Panc1 (cell line): ENCODE measurements at regions not wholly inside any gene's neighbourhood (a gene's known extent, or its start where the extent isn't known, plus 50 kb on each side); places are given as distances from the start of the nearest gene placed in this dataset.

Experiments used
- ATAC-seq: fragments of 200-7000 bp; cut with Tn5 transposase; 2 replicates; pipeline ENCODE4 v1.9.1; 2020; ENCODE audit warnings: mild to moderate bottlenecking, moderate library complexity
- BruUV-seq: library from RNA; stranded (reverse); fragments of 400-500 nt; replicated peaks from 2 replicates; lab custom pipeline; 2021; lab: Mats Ljungman, UMichigan
- CTCF ChIA-PET: fragments of 300-600 bp; sonication (Branson Sonifier 250); formaldehyde crosslinking; loops from one replicate; lab custom pipeline; 2022; ENCODE audit warnings: antibody characterized with exemption; lab: Charles Lee
- POLR2A ChIA-PET: fragments of 300-600 bp; sonication (Branson Sonifier 250); formaldehyde crosslinking; loops from one replicate; lab custom pipeline; 2022; ENCODE audit warnings: antibody characterized with exemption; lab: Charles Lee
- DNase-seq: peaks from one replicate; pipeline ENCODE4 v3.0.0-alpha.2; 2010; ENCODE audit warnings: low read depth, low spot score
- H3K27ac ChIP-seq: 2 replicates; pipeline ENCODE4 v1.5.1; 2011; ENCODE audit warnings: mild to moderate bottlenecking, low read length, inconsistent platforms
- H3K27me3 ChIP-seq: fragments of 200-500 bp; sonication (Bioruptor generic); 2 replicates; pipeline ENCODE4 v1.6.0; 2014; ENCODE audit warnings: low read length, inconsistent platforms; ENCODE audit not compliant: control insufficient read depth, insufficient read depth
- H3K36me3 ChIP-seq: fragments of 200-500 bp; sonication (Bioruptor generic); 2 replicates; pipeline ENCODE4 v1.5.1; 2014; ENCODE audit warnings: inconsistent platforms, mild to moderate bottlenecking, low read length, moderate library complexity; ENCODE audit not compliant: control insufficient read depth, insufficient read depth
- H3K4me1 ChIP-seq: 2 replicates; pipeline ENCODE4 v1.5.1; 2011; ENCODE audit warnings: inconsistent platforms, mild to moderate bottlenecking, low read length, moderate library complexity; ENCODE audit not compliant: control insufficient read depth, insufficient read depth
- H3K4me3 ChIP-seq, 2 experiments: 2 replicates each; pipeline ENCODE4 v1.5.1; 2011 to 2012; ENCODE audit warnings: low read depth in 2 of 2, low read length in 2 of 2, mild to moderate bottlenecking in 2 of 2, inconsistent platforms in 1 of 2, moderate library complexity in 1 of 2
- H3K9me3 ChIP-seq: fragments of 200-500 bp; sonication (Bioruptor generic); 2 replicates; pipeline ENCODE4 v1.5.1; 2014; ENCODE audit warnings: low read depth, mild to moderate bottlenecking, inconsistent platforms, low read length, moderate library complexity; ENCODE audit not compliant: control insufficient read depth, insufficient read depth
- POLR2AphosphoS5 ChIP-seq: IDR thresholded peaks from 2 replicates; pipeline ENCODE4 v1.6.1; 2012; ENCODE audit warnings: mild to moderate bottlenecking, low read depth, low read length, moderate library complexity
- SIN3A ChIP-seq: IDR thresholded peaks from 2 replicates; pipeline ENCODE4 v1.6.1; 2012; ENCODE audit warnings: low read depth, mild to moderate bottlenecking, low read length, moderate library complexity, borderline replicate concordance; ENCODE audit not compliant: insufficient read depth
- TCF7L2 ChIP-seq: IDR thresholded peaks from 2 replicates; pipeline ENCODE4 v1.6.1; 2011; ENCODE audit warnings: mild to moderate bottlenecking, low read depth, low read length, inconsistent platforms
- in situ Hi-C: cut with HindIII; loops from 2 replicates; pipeline ENCODE4 v1.10.0; 2016; ENCODE audit warnings: low sequenced_read_pairs, low pct_unique_long_range_greater_than_20kb
- intact Hi-C: fragments of 100-400 bp; cut with micrococcal nuclease; formaldehyde crosslinking; loops from one replicate; pipeline ENCODE4 v1.10.0; 2022; ENCODE audit not compliant: unreplicated experiment
- TF ChIP-seq, protein P1 (sequence below): fragments of 450-650 bp; IDR thresholded peaks from 2 replicates; pipeline ENCODE4 v1.5.1; 2017; ENCODE audit warnings: mild to moderate bottlenecking
- TF ChIP-seq, protein P2 (sequence below), 2 experiments: IDR thresholded peaks; 2 replicates each; pipeline ENCODE4 v1.6.1; 2011 to 2012; ENCODE audit warnings: low read depth in 2 of 2, control low read depth in 1 of 2, low read length in 1 of 2, mild to moderate bottlenecking in 1 of 2, moderate library complexity in 1 of 2; ENCODE audit not compliant: insufficient read depth in 1 of 2

DNA sequence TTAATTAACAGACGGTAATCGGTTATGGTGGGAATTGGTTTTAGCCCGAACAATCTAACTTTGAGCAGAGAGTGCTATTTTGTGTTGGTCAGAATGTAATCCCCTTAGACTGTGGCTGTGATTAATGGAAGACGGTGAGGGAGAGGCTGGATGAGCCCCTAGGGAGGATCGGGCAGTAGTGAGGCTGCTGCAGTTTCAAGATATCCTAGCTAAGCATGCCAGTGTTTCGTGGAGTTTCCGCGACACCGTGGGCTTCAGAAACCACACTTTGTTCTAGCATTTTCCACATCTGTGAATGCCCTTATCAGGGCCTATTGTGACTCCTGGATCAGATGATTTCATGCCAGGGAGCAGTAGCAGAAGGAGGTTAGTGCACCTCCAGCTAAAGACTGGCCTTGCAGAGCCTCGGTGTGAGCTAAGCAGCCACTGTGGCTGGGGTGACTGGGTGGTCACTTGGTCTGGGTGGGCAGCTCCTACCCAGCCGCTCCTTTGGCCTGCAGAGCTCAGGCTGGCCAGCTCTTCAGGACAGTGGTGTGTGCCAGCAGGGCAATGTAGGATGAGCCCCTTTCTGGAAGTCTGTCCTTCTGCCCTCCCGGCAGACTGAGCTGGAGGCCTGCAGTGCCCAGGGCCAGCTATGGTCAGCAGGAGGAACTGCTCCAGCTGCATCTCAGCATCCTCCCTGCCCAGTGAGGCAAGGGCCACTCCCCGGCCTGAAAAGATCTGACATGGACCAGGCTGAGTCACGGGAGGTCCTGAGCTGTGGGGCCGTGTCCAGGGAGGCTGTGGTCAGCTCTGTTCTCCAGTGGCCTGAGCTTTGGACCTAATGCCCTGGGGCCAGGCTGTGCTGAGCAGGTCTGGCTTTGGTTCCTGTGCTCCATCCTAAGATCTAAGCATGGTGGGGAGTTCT is 142.6 kb upstream of the GPC1 start:
- Histone ChIP-seq H3K27me3 (no peaks in the 10 kb centered on the region), H3K36me3 (no peaks in the 10 kb centered on the region), H3K9me3 (no peaks in the 10 kb centered on the region), H3K4me1 (no peaks in the 10 kb centered on the region), H3K27ac (no peak overlapping the region), H3K4me3 (no peak overlapping the region)
- intact Hi-C loops (no loop called here), in situ Hi-C loops (no loop called here)
- POLR2A ChIA-PET: interaction anchor here (0.6 kb wide), 1 partner anchor 990 kb away, joined by 4 read pairs; no protein-coding TSS in a partner anchor
- ATAC-seq: no peak
- BruUV-seq: no TSS peak
- no peak for DNase-seq
- CTCF ChIA-PET: no interaction called here
- TF ChIP-seq, protein P1, sequence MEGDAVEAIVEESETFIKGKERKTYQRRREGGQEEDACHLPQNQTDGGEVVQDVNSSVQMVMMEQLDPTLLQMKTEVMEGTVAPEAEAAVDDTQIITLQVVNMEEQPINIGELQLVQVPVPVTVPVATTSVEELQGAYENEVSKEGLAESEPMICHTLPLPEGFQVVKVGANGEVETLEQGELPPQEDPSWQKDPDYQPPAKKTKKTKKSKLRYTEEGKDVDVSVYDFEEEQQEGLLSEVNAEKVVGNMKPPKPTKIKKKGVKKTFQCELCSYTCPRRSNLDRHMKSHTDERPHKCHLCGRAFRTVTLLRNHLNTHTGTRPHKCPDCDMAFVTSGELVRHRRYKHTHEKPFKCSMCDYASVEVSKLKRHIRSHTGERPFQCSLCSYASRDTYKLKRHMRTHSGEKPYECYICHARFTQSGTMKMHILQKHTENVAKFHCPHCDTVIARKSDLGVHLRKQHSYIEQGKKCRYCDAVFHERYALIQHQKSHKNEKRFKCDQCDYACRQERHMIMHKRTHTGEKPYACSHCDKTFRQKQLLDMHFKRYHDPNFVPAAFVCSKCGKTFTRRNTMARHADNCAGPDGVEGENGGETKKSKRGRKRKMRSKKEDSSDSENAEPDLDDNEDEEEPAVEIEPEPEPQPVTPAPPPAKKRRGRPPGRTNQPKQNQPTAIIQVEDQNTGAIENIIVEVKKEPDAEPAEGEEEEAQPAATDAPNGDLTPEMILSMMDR: no peak
- TF ChIP-seq, protein P2, sequence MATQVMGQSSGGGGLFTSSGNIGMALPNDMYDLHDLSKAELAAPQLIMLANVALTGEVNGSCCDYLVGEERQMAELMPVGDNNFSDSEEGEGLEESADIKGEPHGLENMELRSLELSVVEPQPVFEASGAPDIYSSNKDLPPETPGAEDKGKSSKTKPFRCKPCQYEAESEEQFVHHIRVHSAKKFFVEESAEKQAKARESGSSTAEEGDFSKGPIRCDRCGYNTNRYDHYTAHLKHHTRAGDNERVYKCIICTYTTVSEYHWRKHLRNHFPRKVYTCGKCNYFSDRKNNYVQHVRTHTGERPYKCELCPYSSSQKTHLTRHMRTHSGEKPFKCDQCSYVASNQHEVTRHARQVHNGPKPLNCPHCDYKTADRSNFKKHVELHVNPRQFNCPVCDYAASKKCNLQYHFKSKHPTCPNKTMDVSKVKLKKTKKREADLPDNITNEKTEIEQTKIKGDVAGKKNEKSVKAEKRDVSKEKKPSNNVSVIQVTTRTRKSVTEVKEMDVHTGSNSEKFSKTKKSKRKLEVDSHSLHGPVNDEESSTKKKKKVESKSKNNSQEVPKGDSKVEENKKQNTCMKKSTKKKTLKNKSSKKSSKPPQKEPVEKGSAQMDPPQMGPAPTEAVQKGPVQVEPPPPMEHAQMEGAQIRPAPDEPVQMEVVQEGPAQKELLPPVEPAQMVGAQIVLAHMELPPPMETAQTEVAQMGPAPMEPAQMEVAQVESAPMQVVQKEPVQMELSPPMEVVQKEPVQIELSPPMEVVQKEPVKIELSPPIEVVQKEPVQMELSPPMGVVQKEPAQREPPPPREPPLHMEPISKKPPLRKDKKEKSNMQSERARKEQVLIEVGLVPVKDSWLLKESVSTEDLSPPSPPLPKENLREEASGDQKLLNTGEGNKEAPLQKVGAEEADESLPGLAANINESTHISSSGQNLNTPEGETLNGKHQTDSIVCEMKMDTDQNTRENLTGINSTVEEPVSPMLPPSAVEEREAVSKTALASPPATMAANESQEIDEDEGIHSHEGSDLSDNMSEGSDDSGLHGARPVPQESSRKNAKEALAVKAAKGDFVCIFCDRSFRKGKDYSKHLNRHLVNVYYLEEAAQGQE (IDR thresholded peaks at IDR 0.05; ENCODE audit: insufficient read depth in 1 of 2, low read depth in 2 of 2, low read length in 1 of 2): no peak
- TF ChIP-seq SIN3A: no peak
- TF ChIP-seq POLR2AphosphoS5: no peak
- TF ChIP-seq TCF7L2: no peak

DNA sequence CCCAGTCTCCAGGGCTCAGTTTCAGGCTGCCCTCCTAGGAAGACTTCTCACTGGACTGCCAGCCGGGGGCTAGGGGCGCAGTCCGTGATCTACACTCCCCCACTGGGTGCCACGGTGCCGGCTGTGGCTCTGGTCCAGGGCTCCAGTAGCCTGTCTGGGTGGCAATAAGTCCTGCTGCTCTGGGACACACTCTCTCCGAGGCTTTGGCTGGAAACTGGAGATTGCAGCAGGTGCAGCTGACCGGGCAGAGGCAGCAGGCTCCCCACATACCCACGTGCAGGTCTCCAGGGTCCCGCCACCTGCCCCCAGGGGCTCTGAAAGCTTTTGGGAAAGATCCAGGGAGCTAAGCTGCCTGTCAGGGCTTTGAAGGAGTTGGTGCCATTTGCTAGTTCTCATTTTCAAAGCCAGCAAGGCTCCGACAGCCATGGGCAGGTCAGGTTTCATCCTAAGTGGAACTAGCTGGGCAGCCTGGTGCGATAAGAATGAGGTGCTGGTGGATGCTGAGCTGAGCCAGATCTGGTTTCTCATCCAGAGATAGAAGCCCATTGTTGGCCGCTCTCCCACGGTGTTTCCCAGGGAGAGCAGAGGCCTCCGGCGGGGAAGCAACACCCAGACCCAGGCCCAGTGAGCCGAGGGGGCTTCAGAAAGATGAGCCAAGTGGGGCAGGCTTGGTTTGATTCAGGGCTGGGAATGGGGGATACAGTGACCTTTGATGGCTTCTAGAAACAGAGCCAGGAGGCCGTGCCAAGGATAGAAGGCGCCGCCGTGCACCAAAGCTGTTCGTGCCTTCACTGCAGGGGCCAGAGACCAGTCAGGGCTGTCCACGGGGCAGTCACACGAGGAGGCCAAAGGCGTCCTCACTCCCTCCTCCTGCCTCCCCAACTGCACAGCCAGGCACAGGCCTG is 141.7 kb upstream of the GPC1 start:
- POLR2A ChIA-PET: no interaction called here
- CTCF ChIA-PET: no interaction called here
- TF ChIP-seq, protein P2 (IDR thresholded peaks at IDR 0.05; ENCODE audit: insufficient read depth in 1 of 2, low read depth in 2 of 2, low read length in 1 of 2): no peak
- no peak for TF ChIP-seq TCF7L2
- no peak for TF ChIP-seq POLR2AphosphoS5
- TF ChIP-seq, protein P1: no peak
- no peak for TF ChIP-seq SIN3A

More for the DNA sequence above, 141.7 kb upstream of the GPC1 start:
- no peak overlapping the region for H3K27ac ChIP-seq
- H3K4me3 ChIP-seq: no peak overlapping the region
- H3K27me3 ChIP-seq: no peaks in the 10 kb centered on the region
- no peaks in the 10 kb centered on the region for H3K4me1 ChIP-seq
- in situ Hi-C loops: no loop called here
- DNase-seq (no peak), ATAC-seq (no peak)
- H3K9me3 ChIP-seq: no peaks in the 10 kb centered on the region
- no peaks in the 10 kb centered on the region for H3K36me3 ChIP-seq
- no TSS peak for BruUV-seq
- intact Hi-C loops: no loop called here
